GM23338 (cell line): ENCODE measurements at regions not wholly inside any gene's neighbourhood (a gene's known extent, or its start where the extent isn't known, plus 50 kb on each side); places are given as distances from the start of the nearest gene placed in this dataset.
"Not testable (repeated sequence)": the region's sequence is repeated elsewhere in the genome, so short reads cannot be mapped to it uniquely, and the experiment has no call there.

Experiments used
- ATAC-seq: fragments of 200-7000 bp; cut with Tn5 transposase; 3 replicates; pipeline ENCODE4 v1.9.1; 2020
- DNase-seq: peaks from one replicate; pipeline ENCODE4 v3.0.0-alpha.2; 2015; ENCODE audit warnings: low spot score
- H2AFZ ChIP-seq: fragments of 200-600 bp; sonication (generic); 2 replicates; pipeline ENCODE4 v1.8.0; 2016; ENCODE audit warnings: antibody characterized with exemption, mild to moderate bottlenecking, moderate library complexity
- H3F3A ChIP-seq: fragments of 200-600 bp; sonication (generic); replicated peaks from 2 replicates; pipeline ENCODE4 v1.8.0; 2017; ENCODE audit warnings: antibody characterized with exemption, mixed run types, low read depth
- H3K27ac ChIP-seq: fragments of 200-600 bp; sonication (generic); 2 replicates; pipeline ENCODE4 v1.6.1; 2016; ENCODE audit warnings: low read depth
- H3K27me3 ChIP-seq: fragments of 200-600 bp; sonication (generic); 2 replicates; pipeline ENCODE4 v1.8.0; 2016; ENCODE audit warnings: mild to moderate bottlenecking, mixed run types, moderate library complexity; ENCODE audit not compliant: insufficient read depth
- H3K36me3 ChIP-seq: fragments of 200-600 bp; sonication (generic); 2 replicates; pipeline ENCODE4 v1.8.0; 2016; ENCODE audit warnings: mild to moderate bottlenecking; ENCODE audit not compliant: insufficient read depth
- H3K4me1 ChIP-seq: fragments of 200-600 bp; sonication (generic); 2 replicates; pipeline ENCODE4 v1.8.0; 2016; ENCODE audit warnings: mild to moderate bottlenecking, moderate library complexity; ENCODE audit not compliant: insufficient read depth
- H3K4me2 ChIP-seq: fragments of 200-600 bp; sonication (generic); 2 replicates; pipeline ENCODE4 v1.7.1; 2017; ENCODE audit warnings: mixed run types
- H3K4me3 ChIP-seq: fragments of 200-600 bp; sonication (generic); 2 replicates; pipeline ENCODE4 v1.6.1; 2016; ENCODE audit warnings: mixed run types
- H3K79me2 ChIP-seq: fragments of 200-600 bp; sonication (generic); replicated peaks from 2 replicates; pipeline ENCODE4 v1.8.0; 2017; ENCODE audit warnings: mild to moderate bottlenecking; ENCODE audit not compliant: insufficient read depth
- H3K9me2 ChIP-seq: fragments of 200-600 bp; sonication (generic); 2 replicates; pipeline ENCODE4 v1.8.0; 2017; ENCODE audit not compliant: insufficient read depth
- H4K20me1 ChIP-seq: fragments of 200-600 bp; sonication (generic); replicated peaks from 2 replicates; pipeline ENCODE4 v1.8.0; 2017; ENCODE audit warnings: mild to moderate bottlenecking; ENCODE audit not compliant: insufficient read depth
- H3K27ac Mint-ChIP-seq: 2 replicates; pipeline ENCODE4 v1.8.0; 2020; ENCODE audit warnings: inconsistent platforms, mild to moderate bottlenecking, moderate library complexity, mixed read lengths
- H3K27me3 Mint-ChIP-seq: 3 replicates; pipeline ENCODE4 v1.8.0; 2022; ENCODE audit warnings: low read depth, mild to moderate bottlenecking, moderate library complexity, mixed read lengths, inconsistent platforms; ENCODE audit not compliant: insufficient read depth, poor library complexity
- H3K36me3 Mint-ChIP-seq: 3 replicates; pipeline ENCODE4 v1.8.0; 2021; ENCODE audit warnings: low read depth, mild to moderate bottlenecking, inconsistent platforms, moderate library complexity, mixed read lengths
- H3K4me1 Mint-ChIP-seq: 3 replicates; pipeline ENCODE4 v1.8.0; 2020; ENCODE audit warnings: mild to moderate bottlenecking, inconsistent platforms, mixed read lengths
- H3K4me3 Mint-ChIP-seq: 3 replicates; pipeline ENCODE4 v1.8.0; 2021; ENCODE audit warnings: moderate library complexity, mild to moderate bottlenecking, inconsistent platforms, mixed read lengths
- H3K9me3 Mint-ChIP-seq: 3 replicates; pipeline ENCODE4 v1.8.0; 2020; ENCODE audit warnings: moderate library complexity, mild to moderate bottlenecking, inconsistent platforms, mixed read lengths
- CTCF ChIP-seq, 2 experiments: fragments of 200-600 bp in 1 of 2; sonication (generic) in 1 of 2; conservative IDR thresholded peaks; 2 replicates each; pipeline versions ENCODE4 v1.5.1 to v1.6.1; 2016 to 2017; ENCODE audit warnings: antibody characterized with exemption in 2 of 2, low read depth in 2 of 2, mild to moderate bottlenecking in 2 of 2, moderate library complexity in 1 of 2
- EZH2phosphoT487 ChIP-seq: fragments of 200-600 bp; sonication (generic); IDR thresholded peaks from one replicate; pipeline ENCODE4 v1.8.1; 2018; ENCODE audit warnings: antibody characterized with exemption; ENCODE audit not compliant: unreplicated experiment
- JUNB ChIP-seq: IDR thresholded peaks from one replicate; pipeline ENCODE4 v1.6.1; 2016; ENCODE audit warnings: antibody characterized with exemption; ENCODE audit not compliant: unreplicated experiment
- NANOG ChIP-seq: IDR thresholded peaks from 2 replicates; pipeline ENCODE4 v1.6.1; 2016; ENCODE audit warnings: antibody characterized with exemption, borderline replicate concordance
- POLR2AphosphoS5 ChIP-seq: IDR thresholded peaks from 2 replicates; pipeline ENCODE4 v1.6.1; 2016; ENCODE audit warnings: antibody characterized with exemption, low read depth
- ZNF114 ChIP-seq: fragments of 250-450 bp; sonication (Bioruptor Pico); IDR thresholded peaks from 2 replicates; pipeline ENCODE4 v1.5.0; 2020; ENCODE audit warnings: mild to moderate bottlenecking, moderate library complexity
- ZNF462 ChIP-seq: fragments of 250-450 bp; sonication (Bioruptor Pico); IDR thresholded peaks from 2 replicates; pipeline ENCODE4 v1.5.0; 2020; ENCODE audit warnings: mild to moderate bottlenecking, moderate library complexity
- TF ChIP-seq, protein P1 (sequence below): IDR thresholded peaks from 2 replicates; pipeline ENCODE4 v1.6.1; 2016; ENCODE audit warnings: antibody characterized with exemption

DNA sequence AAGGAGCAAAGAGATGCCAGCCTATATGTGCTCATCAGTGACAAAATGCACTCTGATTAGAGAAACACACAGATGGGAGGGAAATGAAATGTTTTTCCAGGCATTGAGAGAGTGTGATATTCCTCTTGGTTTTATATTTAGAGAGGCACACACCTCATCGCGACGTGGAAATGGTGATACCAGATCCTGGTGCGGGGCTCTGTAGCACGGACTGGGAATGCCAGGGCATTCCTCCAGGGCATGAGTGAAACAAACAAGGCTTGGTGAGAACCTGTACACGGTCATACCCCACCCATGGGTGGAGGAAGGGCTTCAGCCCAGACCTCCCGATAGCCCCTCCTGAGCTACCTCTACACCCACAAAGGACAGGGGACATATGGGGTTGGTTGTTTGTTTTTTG lies 280.2 kb downstream of the C16orf95 start:
- Histone ChIP-seq H3K4me3 (no peak overlapping the region), H3K27me3 (no peaks in the 10 kb centered on the region), H2AFZ (no peak overlapping the region), H3K36me3 (no peaks in the 10 kb centered on the region), H3F3A (no peaks in the 10 kb centered on the region), H3K27ac (no peak overlapping the region), H4K20me1 (no peaks in the 10 kb centered on the region), H3K4me2 (no peak overlapping the region), H3K4me1 (no peaks in the 10 kb centered on the region), H3K79me2 (no peaks in the 10 kb centered on the region), H3K9me2 (no peaks in the 10 kb centered on the region)
- Mint-ChIP-seq H3K9me3 (no peaks in the 10 kb centered on the region; the same call in 1 of the 3 replicates), H3K27ac (no peak overlapping the region), H3K36me3 (no peaks in the 10 kb centered on the region), H3K4me3 (no peak overlapping the region), H3K27me3 (peaks cover 7% of the 10 kb centered on the region), H3K4me1 (no peaks in the 10 kb centered on the region; the same call in 1 of the 3 replicates)
- DNase-seq: no peak
- TF ChIP-seq ZNF114 (CRISPR knock-in tag): no peak
- no peak for TF ChIP-seq POLR2AphosphoS5
- TF ChIP-seq JUNB: no peak
- TF ChIP-seq, protein P1, sequence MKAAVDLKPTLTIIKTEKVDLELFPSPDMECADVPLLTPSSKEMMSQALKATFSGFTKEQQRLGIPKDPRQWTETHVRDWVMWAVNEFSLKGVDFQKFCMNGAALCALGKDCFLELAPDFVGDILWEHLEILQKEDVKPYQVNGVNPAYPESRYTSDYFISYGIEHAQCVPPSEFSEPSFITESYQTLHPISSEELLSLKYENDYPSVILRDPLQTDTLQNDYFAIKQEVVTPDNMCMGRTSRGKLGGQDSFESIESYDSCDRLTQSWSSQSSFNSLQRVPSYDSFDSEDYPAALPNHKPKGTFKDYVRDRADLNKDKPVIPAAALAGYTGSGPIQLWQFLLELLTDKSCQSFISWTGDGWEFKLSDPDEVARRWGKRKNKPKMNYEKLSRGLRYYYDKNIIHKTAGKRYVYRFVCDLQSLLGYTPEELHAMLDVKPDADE: no peak
- TF ChIP-seq EZH2phosphoT487: no peak
- TF ChIP-seq NANOG: no peak
- TF ChIP-seq CTCF (conservative IDR thresholded peaks at IDR 0.05; ENCODE audit: low read depth in 2 of 2): no peak
- no peak for TF ChIP-seq ZNF462 (CRISPR knock-in tag)
- no peak for ATAC-seq

GRCh38 chr16:87038528-87038927 lies 278.7 kb downstream of the C16orf95 start:
- not testable (repeated sequence) for H3K27ac ChIP-seq, H3K27me3 ChIP-seq, H3K27me3 Mint-ChIP-seq, H3K4me2 ChIP-seq, ATAC-seq, H3K27ac Mint-ChIP-seq, H3F3A ChIP-seq, H3K36me3 Mint-ChIP-seq, H3K4me1 Mint-ChIP-seq, H4K20me1 ChIP-seq, H3K36me3 ChIP-seq, H3K4me3 Mint-ChIP-seq, H2AFZ ChIP-seq, H3K4me3 ChIP-seq, DNase-seq, H3K9me2 ChIP-seq, H3K79me2 ChIP-seq, H3K4me1 ChIP-seq, H3K9me3 Mint-ChIP-seq
